ENCODE measurements at regions not wholly inside any gene's neighbourhood (a gene's known extent, or its start where the extent isn't known, plus 50 kb on each side); places are given as distances from the start of the nearest gene placed in this dataset.

DNA sequence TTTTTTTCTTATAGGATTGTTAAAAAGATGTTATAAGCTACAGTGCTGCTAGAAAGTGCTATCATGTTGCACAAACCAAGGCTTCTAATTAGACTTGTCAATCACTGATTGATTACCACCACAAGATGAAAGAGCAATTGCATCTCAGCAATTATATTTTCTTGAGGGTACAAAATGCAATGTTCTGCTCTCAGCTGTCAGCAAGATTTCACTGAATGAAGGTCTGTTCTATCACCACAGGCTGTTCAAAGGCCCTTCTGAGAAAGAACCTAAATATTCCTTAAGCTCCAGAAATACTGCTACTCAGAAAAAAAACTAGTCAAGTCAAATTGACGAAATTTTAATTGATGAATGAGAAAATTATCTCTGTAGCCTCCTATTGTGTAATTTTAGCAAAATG lies 301.9 kb upstream of the KYNU start:
- Histone ChIP-seq H3K4me3 (replicated peaks in 1 of 4; ENCODE audit: control extremely low read depth in 1 of 4, insufficient read depth in 1 of 4, low read depth in 3 of 4, low read length in 4 of 4) (no peak overlapping the region), H3K79me2 (ENCODE audit: control insufficient read depth, insufficient read depth, low read length) (no peaks in the 10 kb centered on the region), H4K20me1 (ENCODE audit: control insufficient read depth, extremely low read depth, insufficient read depth, low read length) (no peaks in the 10 kb centered on the region), H3K27me3 (ENCODE audit: control insufficient read depth, insufficient read depth, low read length) (no peaks in the 10 kb centered on the region), H2AFZ (ENCODE audit: low read length) (no peak overlapping the region), H3K4me1 (ENCODE audit: control insufficient read depth, extremely low read depth, insufficient read depth, low read length) (no peaks in the 10 kb centered on the region), H3K36me3 (ENCODE audit: control insufficient read depth, insufficient read depth, low read length) (no peaks in the 10 kb centered on the region), H3K9me3 (ENCODE audit: control insufficient read depth, insufficient read depth, low read depth, low read length) (no peaks in the 10 kb centered on the region), H3K9ac (ENCODE audit: insufficient read depth, low read length) (no peak overlapping the region), H3K4me2 (ENCODE audit: extremely low read depth, insufficient read depth, low read length) (no peak overlapping the region), H3K27ac (ENCODE audit: insufficient read depth, low read length) (no peak overlapping the region)
- TF ChIP-seq, protein P1, sequence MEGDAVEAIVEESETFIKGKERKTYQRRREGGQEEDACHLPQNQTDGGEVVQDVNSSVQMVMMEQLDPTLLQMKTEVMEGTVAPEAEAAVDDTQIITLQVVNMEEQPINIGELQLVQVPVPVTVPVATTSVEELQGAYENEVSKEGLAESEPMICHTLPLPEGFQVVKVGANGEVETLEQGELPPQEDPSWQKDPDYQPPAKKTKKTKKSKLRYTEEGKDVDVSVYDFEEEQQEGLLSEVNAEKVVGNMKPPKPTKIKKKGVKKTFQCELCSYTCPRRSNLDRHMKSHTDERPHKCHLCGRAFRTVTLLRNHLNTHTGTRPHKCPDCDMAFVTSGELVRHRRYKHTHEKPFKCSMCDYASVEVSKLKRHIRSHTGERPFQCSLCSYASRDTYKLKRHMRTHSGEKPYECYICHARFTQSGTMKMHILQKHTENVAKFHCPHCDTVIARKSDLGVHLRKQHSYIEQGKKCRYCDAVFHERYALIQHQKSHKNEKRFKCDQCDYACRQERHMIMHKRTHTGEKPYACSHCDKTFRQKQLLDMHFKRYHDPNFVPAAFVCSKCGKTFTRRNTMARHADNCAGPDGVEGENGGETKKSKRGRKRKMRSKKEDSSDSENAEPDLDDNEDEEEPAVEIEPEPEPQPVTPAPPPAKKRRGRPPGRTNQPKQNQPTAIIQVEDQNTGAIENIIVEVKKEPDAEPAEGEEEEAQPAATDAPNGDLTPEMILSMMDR (conservative IDR thresholded peaks at IDR 0.05 in 1 of 2, IDR thresholded peaks at IDR 0.05 in 1 of 2; ENCODE audit: low read depth in 1 of 2, low read length in 2 of 2), result no peak
- TF ChIP-seq EZH2 (IDR thresholded peaks at IDR 0.05; ENCODE audit: low read length, missing control alignments), result no peak
- DNase-seq (ENCODE audit: low read depth in 2 of 2), result no peak

DNA sequence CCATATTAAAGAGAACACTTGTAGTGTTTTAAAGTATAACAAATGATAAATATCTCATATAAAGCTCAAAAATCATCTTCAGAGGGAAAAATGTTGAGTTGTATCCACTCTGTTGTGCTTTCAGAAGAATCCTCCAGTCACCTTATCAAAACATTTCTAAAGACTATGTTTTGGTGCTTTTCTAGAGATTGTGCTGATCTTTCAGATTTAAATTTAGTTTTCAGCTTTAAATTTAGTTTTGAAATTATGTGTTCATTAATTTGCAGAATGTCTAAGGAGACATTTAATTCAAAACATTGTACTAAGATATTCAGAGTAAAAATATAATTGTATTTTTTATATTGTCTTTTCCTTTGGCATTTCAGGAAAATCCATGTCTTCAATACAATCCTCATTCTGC lies 303.1 kb upstream of the KYNU start:
- H3K79me2 ChIP-seq (ENCODE audit: control insufficient read depth, insufficient read depth, low read length), result no peaks in the 10 kb centered on the region
- H3K27ac ChIP-seq (ENCODE audit: insufficient read depth, low read length), result no peak overlapping the region
- H3K4me3 ChIP-seq (replicated peaks in 1 of 4; ENCODE audit: control extremely low read depth in 1 of 4, insufficient read depth in 1 of 4, low read depth in 3 of 4, low read length in 4 of 4), result no peak overlapping the region
- no peaks in the 10 kb centered on the region for H3K9me3 ChIP-seq (ENCODE audit: control insufficient read depth, insufficient read depth, low read depth, low read length)
- H2AFZ ChIP-seq (ENCODE audit: low read length), result no peak overlapping the region
- no peak for TF ChIP-seq EZH2 (IDR thresholded peaks at IDR 0.05; ENCODE audit: low read length, missing control alignments)
- TF ChIP-seq, protein P1 (conservative IDR thresholded peaks at IDR 0.05 in 1 of 2, IDR thresholded peaks at IDR 0.05 in 1 of 2; ENCODE audit: low read depth in 1 of 2, low read length in 2 of 2), result no peak
- no peaks in the 10 kb centered on the region for H3K36me3 ChIP-seq (ENCODE audit: control insufficient read depth, insufficient read depth, low read length)
- DNase-seq (ENCODE audit: low read depth in 2 of 2), result no peak
- H3K9ac ChIP-seq (ENCODE audit: insufficient read depth, low read length), result no peak overlapping the region
- H4K20me1 ChIP-seq (ENCODE audit: control insufficient read depth, extremely low read depth, insufficient read depth, low read length), result no peaks in the 10 kb centered on the region
- H3K4me2 ChIP-seq (ENCODE audit: extremely low read depth, insufficient read depth, low read length), result no peak overlapping the region
- no peaks in the 10 kb centered on the region for H3K27me3 ChIP-seq (ENCODE audit: control insufficient read depth, insufficient read depth, low read length)
- no peaks in the 10 kb centered on the region for H3K4me1 ChIP-seq (ENCODE audit: control insufficient read depth, extremely low read depth, insufficient read depth, low read length)

DNA sequence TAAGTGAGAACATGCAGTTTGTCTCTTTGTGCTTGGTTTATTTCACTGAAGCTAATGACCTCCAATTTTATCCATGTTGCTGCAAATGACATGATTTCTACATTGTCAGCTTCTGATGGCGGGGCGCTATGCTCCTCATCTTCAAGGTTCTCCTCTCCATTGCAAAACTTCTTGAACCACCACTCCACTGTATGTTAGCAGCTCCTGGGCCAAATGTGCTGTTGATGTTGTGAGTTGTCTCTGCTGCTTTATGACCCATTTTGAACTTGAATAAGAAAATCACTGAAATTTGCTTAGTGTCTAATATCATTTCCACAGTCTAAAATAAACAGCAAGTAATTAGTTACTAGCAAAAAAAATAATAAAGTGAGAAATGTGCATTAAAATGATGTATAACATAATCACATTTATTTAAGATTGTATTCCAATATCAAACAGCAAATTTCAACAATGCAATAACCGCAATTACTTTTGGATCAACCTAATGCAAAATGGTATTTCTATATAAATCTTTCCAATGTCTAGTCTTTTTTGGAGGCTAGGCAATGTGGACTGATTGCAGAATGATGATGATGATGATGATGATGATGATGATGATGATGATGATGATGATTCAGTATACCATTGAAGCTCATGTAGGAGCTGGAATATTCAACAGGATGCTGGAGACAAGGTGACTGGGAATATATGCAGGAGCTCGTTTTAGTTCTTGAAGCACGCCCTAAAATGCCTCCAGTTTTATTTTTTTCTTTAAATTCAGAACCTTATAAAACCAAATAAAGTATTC lies 304.9 kb upstream of the KYNU start:
- Histone ChIP-seq H3K79me2 (ENCODE audit: control insufficient read depth, insufficient read depth, low read length) (no peaks in the 10 kb centered on the region), H3K9ac (ENCODE audit: insufficient read depth, low read length) (no peak overlapping the region), H3K4me1 (ENCODE audit: control insufficient read depth, extremely low read depth, insufficient read depth, low read length) (no peaks in the 10 kb centered on the region), H3K4me2 (ENCODE audit: extremely low read depth, insufficient read depth, low read length) (no peak overlapping the region), H4K20me1 (ENCODE audit: control insufficient read depth, extremely low read depth, insufficient read depth, low read length) (no peaks in the 10 kb centered on the region), H3K27me3 (ENCODE audit: control insufficient read depth, insufficient read depth, low read length) (no peaks in the 10 kb centered on the region), H3K27ac (ENCODE audit: insufficient read depth, low read length) (no peak overlapping the region), H2AFZ (ENCODE audit: low read length) (no peak overlapping the region), H3K9me3 (ENCODE audit: control insufficient read depth, insufficient read depth, low read depth, low read length) (no peaks in the 10 kb centered on the region), H3K36me3 (ENCODE audit: control insufficient read depth, insufficient read depth, low read length) (no peaks in the 10 kb centered on the region), H3K4me3 (replicated peaks in 1 of 4; ENCODE audit: control extremely low read depth in 1 of 4, insufficient read depth in 1 of 4, low read depth in 3 of 4, low read length in 4 of 4) (no peak overlapping the region)
- no peak for DNase-seq (ENCODE audit: low read depth in 2 of 2)
- no peak for TF ChIP-seq EZH2 (IDR thresholded peaks at IDR 0.05; ENCODE audit: low read length, missing control alignments)
- TF ChIP-seq, protein P1 (conservative IDR thresholded peaks at IDR 0.05 in 1 of 2, IDR thresholded peaks at IDR 0.05 in 1 of 2; ENCODE audit: low read depth in 1 of 2, low read length in 2 of 2), result no peak
